IMR-90 (cell line): ENCODE measurements at regions not wholly inside any gene's neighbourhood (a gene's known extent, or its start where the extent isn't known, plus 50 kb on each side); places are given as distances from the start of the nearest gene placed in this dataset.

Experiments
- CTCF ChIP-seq: conservative IDR thresholded peaks from 2 replicates; pipeline ENCODE4 v1.5.1; 2012; ENCODE audit warnings: mild to moderate bottlenecking, low read depth, low read length, improper control_type of control experiment
- ELK1 ChIP-seq: fragments of 150-350 bp; IDR thresholded peaks from 2 replicates; pipeline ENCODE4 v1.6.1; 2016; ENCODE audit warnings: low read depth, mild to moderate bottlenecking, low read length, moderate library complexity, borderline replicate concordance
- POLR2A ChIP-seq: IDR thresholded peaks from 2 replicates; pipeline ENCODE4 v1.6.1; 2012; ENCODE audit warnings: mild to moderate bottlenecking, low read depth, low read length
- USF2 ChIP-seq: fragments of 150-350 bp; IDR thresholded peaks from 2 replicates; pipeline ENCODE4 v1.6.1; 2017; ENCODE audit warnings: mild to moderate bottlenecking, antibody characterized with exemption, low read length, low read depth

GRCh38 chr14:104465482-104466390, 113.8 kb upstream of the C14orf180 start:
- TF ChIP-seq POLR2A (no peak), CTCF (no peak), USF2 (no peak), ELK1 (no peak)
